Fibroblast of villous mesenchyme (primary cell): ENCODE measurements at regions not wholly inside any gene's neighbourhood (a gene's known extent, or its start where the extent isn't known, plus 50 kb on each side); places are given as distances from the start of the nearest gene placed in this dataset.

Experiments used
- DNase-seq: peaks from one replicate; pipeline ENCODE4 v3.0.0-alpha.2; 2010; ENCODE audit warnings: low read depth
- H3K4me3 ChIP-seq: 2 replicates; pipeline ENCODE4 v1.5.1; 2011; ENCODE audit warnings: low read depth, mild to moderate bottlenecking, low read length
- CTCF ChIP-seq: IDR thresholded peaks from 2 replicates; pipeline ENCODE4 v1.5.1; 2012; ENCODE audit warnings: low read depth, mild to moderate bottlenecking, low read length; ENCODE audit not compliant: insufficient read depth

- DNase-seq = no peak
- no peak for TF ChIP-seq CTCF
- no peak overlapping the region for H3K4me3 ChIP-seq
Measured at GRCh38 chr1:48164571-48164970, 57.9 kb upstream of the SLC5A9 start.

GRCh38 chr1:48160486-48161132 lies 61.9 kb upstream of the SLC5A9 start:
- no peak for DNase-seq

GRCh38 chr1:48139275-48139674 lies 83.2 kb upstream of the SLC5A9 start:
- no peak for DNase-seq
- no peak overlapping the region for H3K4me3 ChIP-seq
- TF ChIP-seq CTCF = no peak

More at GRCh38 chr1:48160486-48161132, 61.9 kb upstream of the SLC5A9 start:
- H3K4me3 ChIP-seq = no peak overlapping the region
- TF ChIP-seq CTCF = no peak

GRCh38 chr1:48127735-48128685 lies 94.5 kb upstream of the SLC5A9 start:
- H3K4me3 ChIP-seq = no peak overlapping the region
- no peak for TF ChIP-seq CTCF
- DNase-seq = no peak

DNA sequence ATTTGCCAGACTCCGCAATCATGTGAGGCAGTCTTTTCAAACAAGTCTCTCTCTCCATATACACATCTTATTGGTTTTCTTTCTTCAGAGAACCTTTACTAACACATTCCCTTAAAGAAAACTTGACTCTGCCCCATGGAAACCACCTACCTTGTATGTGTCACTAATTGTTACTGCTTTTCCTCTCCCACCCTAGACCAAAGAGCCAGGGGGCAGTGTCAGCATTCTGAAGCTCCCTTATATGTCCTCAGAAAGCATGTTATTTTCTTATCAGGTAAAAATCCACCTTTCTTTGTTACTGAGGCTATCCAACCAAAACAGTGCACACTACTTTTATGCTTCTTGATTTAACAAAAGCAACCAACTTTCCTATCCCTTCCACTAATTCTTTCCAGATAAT lies 98.9 kb upstream of the SLC5A9 start:
- no peak for TF ChIP-seq CTCF
- DNase-seq = no peak
- no peak overlapping the region for H3K4me3 ChIP-seq

DNA sequence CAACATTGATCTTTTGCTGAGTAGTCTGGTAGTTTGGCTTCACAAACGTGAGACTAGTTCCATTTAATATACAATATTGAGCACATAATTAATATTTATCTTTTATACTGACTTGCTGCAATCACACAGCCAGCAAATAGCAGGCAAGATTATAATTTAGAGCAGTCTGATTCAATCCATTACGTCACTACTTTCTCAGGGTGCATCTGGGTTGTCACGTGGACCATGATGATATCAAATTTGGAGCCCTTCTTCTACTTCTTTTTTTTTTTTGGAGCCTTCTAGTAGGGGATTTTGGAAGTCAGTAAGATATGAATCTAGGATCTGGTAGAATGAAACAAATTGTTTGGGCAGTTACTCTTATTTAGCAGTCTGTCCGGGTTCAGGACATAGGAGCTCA lies 100.6 kb upstream of the SLC5A9 start:
- no peak for DNase-seq
- no peak for TF ChIP-seq CTCF
- H3K4me3 ChIP-seq = no peak overlapping the region
